HG03045 (cell line): ENCODE measurements at regions not wholly inside any gene's neighbourhood (a gene's known extent, or its start where the extent isn't known, plus 50 kb on each side); places are given as distances from the start of the nearest gene placed in this dataset.

Experiments
- ATAC-seq: cut with Tn5 transposase; IDR thresholded peaks from one replicate; pipeline ENCODE4 v1.9.1; 2021; ENCODE audit warnings: mild to moderate bottlenecking, moderate library complexity; ENCODE audit not compliant: unreplicated experiment

DNA sequence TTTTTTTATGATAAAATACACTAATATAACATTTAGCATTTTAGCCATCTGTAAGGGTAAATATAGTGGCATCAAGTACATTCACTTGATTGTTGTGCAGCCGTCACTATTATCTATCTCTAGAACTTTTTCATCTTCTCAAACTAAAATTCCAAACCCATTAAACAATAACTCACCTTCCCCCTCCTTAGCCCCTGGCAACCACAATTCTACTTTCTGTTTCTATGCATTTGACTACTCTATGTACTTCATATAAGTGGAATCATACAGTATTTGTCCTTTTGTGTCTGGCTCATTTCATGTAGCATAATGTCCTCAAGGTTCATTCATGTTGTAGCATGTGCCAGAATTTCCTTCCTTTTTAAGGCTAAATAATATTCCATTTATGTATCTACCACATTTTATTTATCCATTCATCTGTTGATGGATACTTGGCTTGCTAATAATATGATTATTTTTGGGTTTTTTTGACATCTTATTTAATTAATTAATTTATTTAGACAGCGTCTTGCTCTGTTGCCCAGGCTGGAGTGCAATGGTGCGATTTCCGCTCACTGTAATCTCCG is 69.6 kb upstream of the MACF1 start:
- no peak for ATAC-seq

- ATAC-seq, result no peak
Observed at GRCh38 chr1:39136638-39137037, 67.9 kb upstream of the MACF1 start.

GRCh38 chr1:39139723-39140360 is 64.7 kb upstream of the MACF1 start:
- no peak for ATAC-seq

- no peak for ATAC-seq
Observed at GRCh38 chr1:39141925-39142324, 62.6 kb upstream of the MACF1 start.

DNA sequence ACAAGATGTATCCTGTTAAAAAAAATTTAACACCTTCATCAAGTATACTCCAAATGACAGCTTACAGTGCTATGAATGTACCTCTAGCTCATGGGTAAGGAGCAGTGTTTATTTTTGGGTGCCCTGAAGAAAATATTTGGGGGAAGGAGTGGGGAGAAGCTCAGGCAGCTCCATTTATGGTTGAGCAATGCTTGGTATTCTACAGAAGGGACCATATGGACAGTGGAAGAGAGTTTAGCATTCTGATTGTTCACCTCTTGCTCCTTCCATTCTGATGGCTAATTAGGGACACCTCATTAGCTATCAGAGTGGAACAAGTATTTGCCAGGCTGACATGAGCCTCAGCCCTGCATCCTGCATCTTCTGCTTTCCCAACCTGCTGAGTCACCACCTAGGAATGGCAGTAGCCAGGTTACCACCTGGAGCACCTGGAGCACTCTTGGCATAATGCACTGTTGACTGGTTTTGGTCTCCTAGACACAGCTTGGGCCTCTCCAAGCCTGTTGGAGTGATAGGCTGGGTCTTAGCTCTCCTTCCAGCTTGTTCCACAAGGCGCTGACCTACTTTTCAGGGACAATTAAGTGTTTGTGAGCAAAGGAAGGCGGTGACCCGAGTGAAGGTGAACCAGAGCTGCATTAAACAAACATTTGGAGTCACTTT is 62.0 kb upstream of the MACF1 start:
- ATAC-seq, result no peak

GRCh38 chr1:39144924-39145323 is 59.6 kb upstream of the MACF1 start:
- ATAC-seq, result no peak

DNA sequence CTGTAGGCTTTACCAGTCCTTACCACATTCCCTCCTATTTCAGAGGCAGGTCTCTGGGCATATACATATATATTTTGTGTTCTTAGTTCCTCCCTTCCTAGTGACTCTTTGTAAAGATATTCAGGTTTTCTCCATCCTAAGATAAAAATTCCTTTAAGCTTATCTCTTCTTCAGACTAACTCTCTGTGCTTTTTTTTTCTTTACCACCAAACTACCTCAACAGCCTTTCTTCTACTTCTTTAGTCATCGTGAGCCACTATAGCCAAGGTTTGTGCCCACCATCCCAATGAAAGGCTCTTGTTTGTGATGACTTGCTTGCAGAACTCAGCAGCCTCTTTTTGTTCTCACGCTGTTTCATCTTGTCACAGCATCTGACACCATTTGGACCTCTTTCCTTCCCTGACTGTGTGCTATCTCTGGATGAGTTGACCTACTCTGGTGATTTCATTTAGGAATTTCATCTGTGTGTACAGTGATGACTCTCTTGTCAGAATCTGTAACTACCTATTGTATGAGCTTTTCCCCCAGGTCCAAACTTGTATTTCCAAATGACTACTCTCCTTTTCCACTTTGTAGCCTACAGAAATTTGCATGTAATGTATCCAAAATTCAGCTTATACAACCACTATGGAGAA is 59.0 kb upstream of the MACF1 start:
- no peak for ATAC-seq

GRCh38 chr1:39146681-39147080 is 57.8 kb upstream of the MACF1 start:
- no peak for ATAC-seq

- ATAC-seq, result no peak
Observed at GRCh38 chr1:39147099-39148025, 57.1 kb upstream of the MACF1 start.

GRCh38 chr1:39148942-39149341 is 55.6 kb upstream of the MACF1 start:
- no peak for ATAC-seq

DNA sequence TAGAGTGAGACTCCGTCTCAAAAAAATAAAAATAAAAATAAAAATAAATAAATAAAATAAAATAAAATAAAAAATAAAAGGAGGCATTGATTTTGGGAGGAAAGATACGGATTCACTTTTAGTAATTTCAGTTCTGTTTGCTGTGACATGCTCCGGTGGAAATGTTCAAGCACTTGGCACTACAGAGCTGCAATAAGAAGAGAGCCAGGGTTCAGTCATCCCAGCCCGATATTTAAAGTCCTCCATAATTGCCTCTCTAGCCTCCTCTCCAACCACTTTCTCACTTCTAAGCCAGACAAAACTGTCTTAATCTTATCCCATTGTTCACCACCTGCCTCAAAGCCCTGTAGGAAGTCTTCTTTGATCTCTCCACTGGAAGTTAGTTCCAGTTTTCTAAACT is 55.0 kb upstream of the MACF1 start:
- ATAC-seq, result no peak

DNA sequence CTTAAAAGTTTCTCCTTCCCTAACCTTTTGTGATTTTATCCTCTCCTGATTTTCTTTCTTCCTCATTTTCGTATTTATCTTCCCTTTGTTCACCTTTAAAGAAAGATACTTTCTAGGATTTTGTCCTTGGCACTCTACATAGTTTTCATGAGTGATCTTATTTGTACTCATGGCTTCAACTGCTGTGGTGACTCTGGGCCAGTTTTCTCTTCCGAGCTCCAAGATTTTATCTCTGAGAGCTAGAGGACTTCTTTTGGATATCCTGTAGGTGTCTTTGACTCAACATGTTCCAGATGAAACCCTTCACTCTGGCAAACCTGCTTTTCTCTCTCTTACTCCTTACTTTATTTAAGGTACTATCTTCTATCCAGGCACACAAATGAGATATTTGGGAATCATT is 53.7 kb upstream of the MACF1 start:
- no peak for ATAC-seq

- ATAC-seq, result no peak
Observed at GRCh38 chr1:39151267-39151666, 53.2 kb upstream of the MACF1 start.

DNA sequence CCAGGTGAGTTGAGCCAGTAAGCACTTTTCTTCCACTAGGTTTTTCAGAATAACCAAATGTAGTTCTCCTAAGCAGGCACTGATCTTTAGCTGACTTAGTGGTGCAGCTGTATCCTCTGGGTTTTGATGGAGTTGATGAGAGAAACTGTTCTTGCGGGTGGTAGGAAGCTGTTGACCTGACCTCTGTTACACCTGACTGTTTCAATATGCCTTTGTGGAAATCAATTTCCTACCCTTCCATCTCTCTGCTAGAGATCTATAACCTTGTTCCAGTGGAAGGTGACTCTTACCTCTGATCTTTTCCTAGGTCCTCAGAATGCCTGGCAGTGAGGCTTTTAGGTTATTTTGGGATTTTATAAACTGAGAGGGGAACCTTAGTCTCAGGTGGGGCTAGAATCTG is 51.6 kb upstream of the MACF1 start:
- no peak for ATAC-seq

DNA sequence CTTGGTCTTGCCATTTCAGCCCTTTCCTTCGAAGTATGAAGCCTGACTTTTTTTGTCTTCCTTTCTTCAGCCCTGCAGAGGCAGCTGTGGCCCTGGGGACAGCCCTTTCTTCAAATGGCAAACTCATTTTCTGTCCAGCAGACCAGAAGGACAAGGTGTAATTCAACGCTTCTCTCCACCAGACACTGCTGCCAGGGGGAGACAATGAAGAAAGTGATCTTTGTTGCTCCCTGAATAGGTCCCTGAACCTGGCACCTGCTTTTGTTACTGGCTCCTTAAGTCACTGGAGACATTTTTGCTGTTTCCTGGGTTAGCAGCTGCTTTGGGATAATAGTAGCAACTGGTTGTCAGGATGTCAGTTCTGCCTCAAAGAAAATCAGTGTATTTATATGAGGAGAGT is 50.8 kb upstream of the MACF1 start:
- no peak for ATAC-seq

GRCh38 chr1:39154553-39155421 is 49.7 kb upstream of the MACF1 start:
- no peak for ATAC-seq
